Gastrocnemius medialis (tissue), 4 donors: ENCODE measurements at regions not wholly inside any gene's neighbourhood (a gene's known extent, or its start where the extent isn't known, plus 50 kb on each side); places are given as distances from the start of the nearest gene placed in this dataset.

Experiments
- ATAC-seq, 2 donors: fragments of 150-250 bp; one replicate each; pipeline ENCODE4 v1.9.1; 2016
- DNase-seq, 2 donors: peaks; one replicate each; pipeline ENCODE4 v3.0.0-alpha.2; 2019
- H3K27ac ChIP-seq, 4 donors: fragments of 200-600 bp; sonication (generic); 1 replicate in 1 of 4; 2 replicates in 3 of 4; pipeline ENCODE4 v1.5.1; 2016 to 2018; ENCODE audit warnings: mild to moderate bottlenecking in 2 of 4, moderate library complexity in 1 of 4
- H3K27me3 ChIP-seq, 3 donors: fragments of 200-600 bp; sonication (generic) in 2 of 3; 1 replicate in 1 of 3; 2 replicates in 2 of 3; pipeline versions ENCODE4 v1.5.1 to v1.6.0; 2016 to 2019; ENCODE audit warnings: mild to moderate bottlenecking in 1 of 3, moderate library complexity in 1 of 3
- H3K36me3 ChIP-seq, 2 donors: fragments of 200-600 bp; sonication (generic) in 1 of 2; one replicate each; pipeline ENCODE4 v1.5.1; 2017 to 2018
- H3K4me1 ChIP-seq, 2 donors: fragments of 200-600 bp; sonication (generic) in 1 of 2; one replicate each; pipeline ENCODE4 v1.5.1; 2016 to 2017; ENCODE audit warnings: mild to moderate bottlenecking in 2 of 2
- H3K4me3 ChIP-seq, 4 donors: fragments of 200-600 bp; sonication (generic) in 3 of 4; 1 replicate in 1 of 4; 2 replicates in 3 of 4; pipeline ENCODE4 v1.5.1; 2016 to 2019; ENCODE audit warnings: mild to moderate bottlenecking in 2 of 4
- H3K9me3 ChIP-seq, 3 donors: fragments of 200-600 bp; sonication (generic) in 2 of 3; 1 replicate in 1 of 3; 2 replicates in 2 of 3; pipeline ENCODE4 v1.5.1; 2016 to 2019
- CTCF ChIP-seq, 5 experiments: fragments of 450-650 bp in 3 of 5; fragments of 200-600 bp in 2 of 5; sonication (generic) in 2 of 5; IDR thresholded peaks in 4 of 5; conservative IDR thresholded peaks in 1 of 5; 1 replicate in 4 of 5; 2 replicates in 1 of 5; pipeline ENCODE4 v1.5.1; 2016 to 2019; ENCODE audit warnings: antibody characterized with exemption in 5 of 5, mild to moderate bottlenecking in 3 of 5, moderate library complexity in 3 of 5
- POLR2A ChIP-seq, 2 donors: fragments of 450-650 bp; IDR thresholded peaks; one replicate each; pipeline ENCODE4 v1.6.1; 2017; ENCODE audit warnings: antibody characterized with exemption in 2 of 2, mild to moderate bottlenecking in 2 of 2, moderate library complexity in 2 of 2
- in situ Hi-C, 4 donors: fragments of 200-750 bp; cut with MboI; loops; one replicate each; pipeline versions ENCODE4 v1.15.0 to v1.8.0; 2017; ENCODE audit warnings: low sequenced_read_pairs in 4 of 4
- intact Hi-C: fragments of 100-400 bp; cut with DNase I; formaldehyde crosslinking; loops from one replicate; pipeline ENCODE4 v1.15.1; 2023; ENCODE audit warnings: low total_unique reads

GRCh38 chr15:77553695-77554094, 79.0 kb downstream of the LINGO1 start:
- no peaks in the 10 kb centered on the region for H3K4me1 ChIP-seq
- DNase-seq (no peak), ATAC-seq (no peak)
- H3K27ac ChIP-seq: no peak overlapping the region
- H3K27me3 ChIP-seq: no peaks in the 10 kb centered on the region
- no peaks in the 10 kb centered on the region for H3K9me3 ChIP-seq
- no peak overlapping the region for H3K4me3 ChIP-seq
- H3K36me3 ChIP-seq: no peaks in the 10 kb centered on the region
- intact Hi-C loops (no loop called here), in situ Hi-C loops (no loop called here)
- TF ChIP-seq POLR2A (IDR thresholded peaks at IDR 0.05): no peak
- TF ChIP-seq CTCF (IDR thresholded peaks at IDR 0.05 in 4 of 5, conservative IDR thresholded peaks at IDR 0.05 in 1 of 5): no peak

GRCh38 chr15:77553257-77553656, 79.5 kb downstream of the LINGO1 start:
- H3K9me3 ChIP-seq: no peaks in the 10 kb centered on the region
- ATAC-seq (no peak), DNase-seq (no peak)
- in situ Hi-C loops (no loop called here), intact Hi-C loops (no loop called here)
- no peak overlapping the region for H3K4me3 ChIP-seq
- no peaks in the 10 kb centered on the region for H3K36me3 ChIP-seq
- H3K27ac ChIP-seq: no peak overlapping the region
- H3K4me1 ChIP-seq: no peaks in the 10 kb centered on the region
- TF ChIP-seq POLR2A (IDR thresholded peaks at IDR 0.05) (no peak), CTCF (IDR thresholded peaks at IDR 0.05 in 4 of 5, conservative IDR thresholded peaks at IDR 0.05 in 1 of 5) (no peak)
- no peaks in the 10 kb centered on the region for H3K27me3 ChIP-seq

GRCh38 chr15:77552066-77552465, 80.6 kb downstream of the LINGO1 start:
- H3K9me3 ChIP-seq: no peaks in the 10 kb centered on the region
- intact Hi-C loops: no loop called here
- TF ChIP-seq POLR2A (IDR thresholded peaks at IDR 0.05): no peak
- no peak for TF ChIP-seq CTCF (IDR thresholded peaks at IDR 0.05 in 4 of 5, conservative IDR thresholded peaks at IDR 0.05 in 1 of 5)
- no peaks in the 10 kb centered on the region for H3K36me3 ChIP-seq
- no peak for ATAC-seq
- H3K27ac ChIP-seq: no peak overlapping the region
- H3K4me3 ChIP-seq: no peak overlapping the region
- H3K27me3 ChIP-seq: no peaks in the 10 kb centered on the region
- in situ Hi-C loops: no loop called here
- DNase-seq: no peak
- H3K4me1 ChIP-seq: no peaks in the 10 kb centered on the region

GRCh38 chr15:77550301-77551251, 82.1 kb downstream of the LINGO1 start:
- Histone ChIP-seq H3K27me3 (no peaks in the 10 kb centered on the region), H3K36me3 (no peaks in the 10 kb centered on the region), H3K27ac (no peak overlapping the region), H3K9me3 (no peaks in the 10 kb centered on the region), H3K4me1 (no peaks in the 10 kb centered on the region), H3K4me3 (no peak overlapping the region)
- DNase-seq (no peak), ATAC-seq (no peak)
- intact Hi-C loops: no loop called here
- in situ Hi-C loops: no loop called here
- no peak for TF ChIP-seq CTCF (IDR thresholded peaks at IDR 0.05 in 4 of 5, conservative IDR thresholded peaks at IDR 0.05 in 1 of 5)
- TF ChIP-seq POLR2A (IDR thresholded peaks at IDR 0.05): no peak
